Pancreas (tissue), 10 donors: ENCODE measurements at regions not wholly inside any gene's neighbourhood (a gene's known extent, or its start where the extent isn't known, plus 50 kb on each side); places are given as distances from the start of the nearest gene placed in this dataset.

Experiments used
- ATAC-seq, 4 donors: fragments of 200-7000 bp; cut with Tn5 transposase; one replicate each; pipeline versions ENCODE4 v1.8.0 to v1.9.1; 2020; ENCODE audit warnings: mild to moderate bottlenecking in 4 of 4, moderate library complexity in 4 of 4
- DNase-seq, 6 donors: peaks; one replicate each; pipeline ENCODE4 v3.0.0-alpha.2; 2020
- FAIRE-seq: peaks from 2 replicates; lab custom pipeline; 2012; peaks lifted over from hg19 to GRCh38; lab: Jason Lieb, UNC
- H3K27ac ChIP-seq, 4 donors: fragments of 200-600 bp; sonication (generic); 1 replicate in 3 of 4; 2 replicates in 1 of 4; pipeline versions ENCODE4 v1.5.0 to v1.8.0; 2020
- H3K27me3 ChIP-seq, 4 donors: fragments of 200-600 bp; one replicate each; pipeline ENCODE4 v1.8.0; 2021
- H3K36me3 ChIP-seq, 3 donors: fragments of 200-600 bp; sonication (generic) in 1 of 3; one replicate each; pipeline versions ENCODE4 v1.5.0 to v1.8.0; 2020 to 2021
- H3K4me1 ChIP-seq, 3 donors: fragments of 200-600 bp; one replicate each; pipeline ENCODE4 v1.8.0; 2021
- H3K4me3 ChIP-seq, 4 donors: fragments of 200-600 bp; sonication (generic) in 2 of 4; one replicate each; pipeline versions ENCODE4 v1.5.0 to v1.8.0; 2020 to 2021
- H3K9me3 ChIP-seq, 4 donors: fragments of 200-600 bp; one replicate each; pipeline ENCODE4 v1.8.0; 2021
- WGBS, 2 donors: extraction: QIAGEN DNeasy Blood & Tissue Kit; methylation state at CpG; one replicate each; pipeline ENCODE4 v1.1.7; 2013; 5-methylcytosine and 5-hydroxymethylcytosine counted together
- intact Hi-C, 3 donors: fragments of 100-400 bp; cut with DNase I; formaldehyde crosslinking; loops; one replicate each; pipeline versions ENCODE4 v1.11.1 to v1.14.2; 2022
- TF ChIP-seq, protein P1 (sequence below), 4 donors: fragments of 200-600 bp; sonication (generic) in 3 of 4; IDR thresholded peaks; one replicate each; pipeline versions ENCODE4 v1.5.0 to v1.8.0; 2021; ENCODE audit warnings: antibody characterized with exemption in 4 of 4
- donor health status: healthy with polysubstance abuse.
- donor health status: DM: no; HTN: no; CAD: no; lungs with moderate emphysema.
- donor health status: DM: no; HTN: no; CAD: no.
- donor health status: control.
- donor health status: control.
- donor health status: Bipolar disorder and iron deficiency.
- donor health status: DM: yes; HTN: yes; CAD: no.
- donor health status: DM: no; HTN: no; CAD: no.
- donor health status: DM: no; HTN: no; CAD: no.
- donor health status: DM: yes; HTN: yes; CAD: no.

- TF ChIP-seq, protein P1, sequence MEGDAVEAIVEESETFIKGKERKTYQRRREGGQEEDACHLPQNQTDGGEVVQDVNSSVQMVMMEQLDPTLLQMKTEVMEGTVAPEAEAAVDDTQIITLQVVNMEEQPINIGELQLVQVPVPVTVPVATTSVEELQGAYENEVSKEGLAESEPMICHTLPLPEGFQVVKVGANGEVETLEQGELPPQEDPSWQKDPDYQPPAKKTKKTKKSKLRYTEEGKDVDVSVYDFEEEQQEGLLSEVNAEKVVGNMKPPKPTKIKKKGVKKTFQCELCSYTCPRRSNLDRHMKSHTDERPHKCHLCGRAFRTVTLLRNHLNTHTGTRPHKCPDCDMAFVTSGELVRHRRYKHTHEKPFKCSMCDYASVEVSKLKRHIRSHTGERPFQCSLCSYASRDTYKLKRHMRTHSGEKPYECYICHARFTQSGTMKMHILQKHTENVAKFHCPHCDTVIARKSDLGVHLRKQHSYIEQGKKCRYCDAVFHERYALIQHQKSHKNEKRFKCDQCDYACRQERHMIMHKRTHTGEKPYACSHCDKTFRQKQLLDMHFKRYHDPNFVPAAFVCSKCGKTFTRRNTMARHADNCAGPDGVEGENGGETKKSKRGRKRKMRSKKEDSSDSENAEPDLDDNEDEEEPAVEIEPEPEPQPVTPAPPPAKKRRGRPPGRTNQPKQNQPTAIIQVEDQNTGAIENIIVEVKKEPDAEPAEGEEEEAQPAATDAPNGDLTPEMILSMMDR (IDR thresholded peaks at IDR 0.05) = no peak
- no peaks in the 10 kb centered on the region for H3K36me3 ChIP-seq
- H3K4me1 ChIP-seq = no peaks in the 10 kb centered on the region
- no peak overlapping the region for H3K4me3 ChIP-seq
- DNase-seq (no peak), FAIRE-seq (no peak), ATAC-seq (no peak)
- intact Hi-C loops = no loop called here
- 70 to 89% methylated on average over 5 of the region's 5 CpGs for WGBS, 2 donors
- no peak overlapping the region for H3K27ac ChIP-seq
- no peaks in the 10 kb centered on the region for H3K9me3 ChIP-seq
- no peaks in the 10 kb centered on the region for H3K27me3 ChIP-seq
Measured at GRCh38 chr2:45293182-45293581, 283.9 kb upstream of the SIX2 start.

DNA sequence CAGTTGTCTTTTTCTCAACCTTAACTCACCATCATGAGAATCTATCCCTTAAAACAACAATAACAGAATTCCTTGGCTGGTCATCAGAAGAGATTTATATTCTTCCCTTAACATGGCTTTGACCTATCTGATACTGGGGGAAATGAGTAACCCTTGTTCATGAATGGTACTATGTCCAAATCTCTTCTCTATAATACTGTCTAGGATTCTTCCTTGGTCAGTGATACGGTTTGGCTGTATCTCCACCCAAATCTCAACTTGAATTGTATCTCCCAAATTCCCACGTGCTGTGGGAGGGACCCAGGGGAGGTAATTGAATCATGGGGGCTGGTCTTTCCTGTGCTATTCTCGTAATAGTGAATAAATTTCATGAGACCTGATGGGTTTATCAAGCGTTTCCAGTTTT lies 282.0 kb upstream of the SIX2 start:
- Histone ChIP-seq H3K9me3 (no peaks in the 10 kb centered on the region), H3K4me3 (no peak overlapping the region), H3K4me1 (no peaks in the 10 kb centered on the region), H3K27ac (no peak overlapping the region), H3K36me3 (no peaks in the 10 kb centered on the region), H3K27me3 (no peaks in the 10 kb centered on the region)
- FAIRE-seq (no peak), ATAC-seq (no peak), DNase-seq (no peak)
- TF ChIP-seq, protein P1 (IDR thresholded peaks at IDR 0.05) = no peak
- intact Hi-C loops = no loop called here
- WGBS, 2 donors = 81 to 84% methylated on average over 4 of the region's 4 CpGs

GRCh38 chr2:45289997-45290709 lies 280.9 kb upstream of the SIX2 start:
- intact Hi-C loops = no loop called here
- Histone ChIP-seq H3K27ac (no peak overlapping the region), H3K36me3 (no peaks in the 10 kb centered on the region), H3K4me3 (no peak overlapping the region), H3K9me3 (no peaks in the 10 kb centered on the region), H3K4me1 (no peaks in the 10 kb centered on the region), H3K27me3 (no peaks in the 10 kb centered on the region)
- FAIRE-seq (no peak), DNase-seq (no peak), ATAC-seq (no peak)
- WGBS, 2 donors = 91 to 96% methylated on average over 6 of the region's 6 CpGs
- TF ChIP-seq, protein P1 (IDR thresholded peaks at IDR 0.05) = no peak

DNA sequence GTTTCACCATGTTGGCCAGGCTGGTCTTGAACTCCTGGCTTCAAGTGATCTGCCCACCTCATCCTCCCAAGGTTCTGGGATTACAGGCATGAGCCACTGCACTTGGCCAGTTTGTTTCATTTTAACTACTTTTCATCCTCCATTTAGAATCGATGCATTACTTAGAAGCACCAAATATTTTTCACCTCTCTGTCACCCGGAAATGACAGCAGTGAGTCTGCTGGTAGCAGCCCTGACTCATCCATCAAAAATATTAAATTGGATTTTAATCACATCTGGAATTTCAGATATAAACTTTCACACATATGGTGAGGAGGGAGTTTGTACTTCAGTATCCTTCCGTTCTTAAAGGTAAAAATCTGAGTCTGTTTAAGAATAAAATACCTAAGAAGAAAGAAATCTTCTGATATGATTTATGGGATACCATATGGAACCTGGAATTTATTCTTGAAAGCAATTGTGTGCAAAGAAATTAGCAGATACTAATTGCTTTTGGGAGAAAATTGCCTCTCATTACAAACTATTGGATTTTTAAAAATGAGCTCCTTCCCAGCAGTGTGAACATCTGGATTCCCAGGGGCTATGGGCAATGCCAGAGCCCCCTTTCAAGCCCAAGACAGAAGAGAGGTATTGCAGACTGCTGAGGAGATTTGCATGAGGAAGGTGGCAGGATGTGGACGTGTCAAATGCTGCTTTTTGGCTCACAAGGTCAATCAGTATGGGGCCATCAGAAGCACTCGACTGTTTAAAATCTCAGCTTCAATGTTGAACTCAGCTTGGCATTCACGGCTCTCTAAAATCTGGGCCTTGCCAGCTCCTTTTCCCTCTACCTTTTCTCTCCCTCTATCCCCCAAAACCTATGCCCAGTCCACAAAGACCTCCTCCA lies 279.5 kb upstream of the SIX2 start:
- Histone ChIP-seq H3K4me3 (no peak overlapping the region), H3K4me1 (no peaks in the 10 kb centered on the region), H3K27ac (no peak overlapping the region), H3K27me3 (no peaks in the 10 kb centered on the region), H3K36me3 (no peaks in the 10 kb centered on the region), H3K9me3 (no peaks in the 10 kb centered on the region)
- no peak for DNase-seq
- TF ChIP-seq, protein P1 (IDR thresholded peaks at IDR 0.05) = no peak
- no peak for FAIRE-seq
- intact Hi-C loops = no loop called here
- ATAC-seq = no peak
- WGBS, 2 donors = 83 to 84% methylated on average over 6 of the region's 6 CpGs
